ENCODE measurements at regions not wholly inside any gene's neighbourhood (a gene's known extent, or its start where the extent isn't known, plus 50 kb on each side); places are given as distances from the start of the nearest gene placed in this dataset.

GRCh38 chr6:163992056-163992455, 577.5 kb downstream of the QKI start:
- no peak overlapping the region for H3K4me3 ChIP-seq (ENCODE audit: insufficient read depth, low read depth, low read length)
- in situ Hi-C loops (cut with MboI; ENCODE audit: low sequenced_read_pairs) (no loop called here), intact Hi-C loops (cut with micrococcal nuclease) (no loop called here), dilution Hi-C loops (cut with HindIII; ENCODE audit: low sequenced_read_pairs, unreplicated experiment) (no loop called here)
- no peak overlapping the region for H4K91ac ChIP-seq (ENCODE audit: insufficient read depth, low read depth, low read length)
- DNase-seq = no peak
- H2AFZ ChIP-seq (replicated peaks; ENCODE audit: low read length, poor library complexity) = no peak overlapping the region
- H4K20me1 ChIP-seq (ENCODE audit: insufficient read depth, low read length) = no peaks in the 10 kb centered on the region
- ChIA-PET CTCF (no interaction called here), POLR2A (ENCODE audit: unreplicated experiment) (no interaction called here)
- H2BK120ac ChIP-seq (ENCODE audit: low read depth, low read length) = no peak overlapping the region
- H2AK9ac ChIP-seq (replicated peaks; ENCODE audit: low read depth, low read length, poor library complexity) = no peak overlapping the region
- H2BK5ac ChIP-seq (ENCODE audit: low read depth, low read length, poor library complexity, severe bottlenecking) = no peak overlapping the region
- no peak overlapping the region for H4K8ac ChIP-seq (ENCODE audit: low read depth in 2 of 2, low read length in 2 of 2)
- no peak overlapping the region for H3K9ac ChIP-seq (ENCODE audit: low read depth, low read length)
- no TSS peak for BruUV-seq (replicated peaks)
- no peak overlapping the region for H4K5ac ChIP-seq (ENCODE audit: low read depth, low read length)
- no peak overlapping the region for H3K4me2 ChIP-seq (ENCODE audit: low read depth, low read length)
- no peaks in the 10 kb centered on the region for H3K36me3 ChIP-seq (ENCODE audit: control insufficient read depth, insufficient read depth, low read length)
- ATAC-seq (ENCODE audit: low read depth) = no peak
- H3K4ac ChIP-seq (ENCODE audit: low read depth, low read length) = no peak overlapping the region
- H3K27ac ChIP-seq (ENCODE audit: insufficient read depth, low read length) = no peak overlapping the region
- H3K4me1 ChIP-seq (ENCODE audit: control insufficient read depth, insufficient read depth, low read length) = no peaks in the 10 kb centered on the region
- H3K18ac ChIP-seq (ENCODE audit: low read depth, low read length) = no peak overlapping the region
- no peaks in the 10 kb centered on the region for H3K9me1 ChIP-seq (ENCODE audit: insufficient read depth, low read length)
- no peak overlapping the region for H2BK20ac ChIP-seq (ENCODE audit: low read depth, low read length)
- no peak overlapping the region for H2AK5ac ChIP-seq (ENCODE audit: low read depth, low read length)
- no peaks in the 10 kb centered on the region for H3K27me3 ChIP-seq (ENCODE audit: control insufficient read depth, insufficient read depth, low read length)
- peaks cover 6% of the 10 kb centered on the region for H3K9me3 ChIP-seq (ENCODE audit: control insufficient read depth, insufficient read depth, low read length)
- H2BK15ac ChIP-seq (ENCODE audit: low read depth, low read length) = no peak overlapping the region
- H3K23ac ChIP-seq (ENCODE audit: low read depth, low read length) = no peak overlapping the region
- no peak overlapping the region for H3K56ac ChIP-seq (ENCODE audit: extremely low read depth, insufficient read depth, low read length)
- H3K79me1 ChIP-seq (ENCODE audit: low read depth in 1 of 2, low read length in 2 of 2) = no peaks in the 10 kb centered on the region
- no peak overlapping the region for H3K14ac ChIP-seq (replicated peaks; ENCODE audit: low read depth, low read length)
- TF ChIP-seq RCOR1 (IDR thresholded peaks at IDR 0.05; ENCODE audit: insufficient replicate concordance, low read length) (no peak), MAZ (IDR thresholded peaks at IDR 0.05; ENCODE audit: borderline replicate concordance, low read depth, low read length) (no peak), CHD1 (IDR thresholded peaks at IDR 0.05; ENCODE audit: low read depth, low read length) (no peak), NFE2L2 (IDR thresholded peaks at IDR 0.05; ENCODE audit: low read depth, low read length) (no peak), ELK1 (IDR thresholded peaks at IDR 0.05; ENCODE audit: borderline replicate concordance, low read depth, low read length) (no peak), USF2 (IDR thresholded peaks at IDR 0.05; ENCODE audit: low read depth, low read length) (no peak)

Measured in IMR-90 (cell line).